ENCODE measurements at regions not wholly inside any gene's neighbourhood (a gene's known extent, or its start where the extent isn't known, plus 50 kb on each side); places are given as distances from the start of the nearest gene placed in this dataset.

DNA sequence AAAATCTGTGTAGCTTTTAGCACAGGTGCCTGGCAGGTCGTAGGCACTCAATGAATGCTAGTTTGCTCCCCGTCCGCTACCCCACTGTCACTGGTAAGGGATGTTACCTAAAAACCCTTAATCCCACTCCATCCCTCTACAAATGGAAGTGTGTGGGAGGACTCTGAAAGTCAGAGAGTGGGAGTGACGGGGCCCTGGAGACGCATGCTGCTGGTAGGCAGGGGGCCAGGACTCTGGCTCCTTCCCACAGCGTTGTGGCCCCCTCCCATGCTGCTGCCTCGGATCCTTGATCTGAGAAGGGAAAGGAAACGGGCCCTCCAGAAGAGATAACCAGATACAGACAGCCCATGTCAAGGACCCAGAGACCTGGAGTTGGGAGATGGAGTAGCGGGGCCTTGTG, 249.3 kb downstream of the HAUS1 start:
- H3K4me2 ChIP-seq (ENCODE audit: insufficient read depth in 1 of 2, low read depth in 2 of 2, low read length in 2 of 2), result no peak overlapping the region
- H3K4ac ChIP-seq (replicated peaks; ENCODE audit: insufficient read length, low read depth, low read length), result no peak overlapping the region
- H3K14ac ChIP-seq (ENCODE audit: insufficient read length), result no peak overlapping the region
- no peak overlapping the region for H3K4me3 ChIP-seq (ENCODE audit: extremely low read depth in 1 of 4, insufficient read depth in 2 of 4, low read depth in 3 of 4, low read length in 4 of 4)
- H3K23me2 ChIP-seq (ENCODE audit: low read depth, low read length), result no peaks in the 10 kb centered on the region
- no peak overlapping the region for H4K8ac ChIP-seq (ENCODE audit: extremely low read depth, insufficient read depth, low read length)
- no peak for FAIRE-seq
- no peaks in the 10 kb centered on the region; a peak in 3 of 7 replicates for H3K4me1 ChIP-seq (replicated peaks in 1 of 4; ENCODE audit: control insufficient read depth in 3 of 4, insufficient read depth in 4 of 4, low read length in 3 of 4)
- H2BK120ac ChIP-seq (replicated peaks; ENCODE audit: low read depth, low read length), result no peak overlapping the region
- no peak overlapping the region for H2AFZ ChIP-seq (ENCODE audit: low read length)
- H3K79me2 ChIP-seq (ENCODE audit: control insufficient read depth in 1 of 2, insufficient read depth in 2 of 2, low read length in 2 of 2), result no peaks in the 10 kb centered on the region
- H3K27me3 ChIP-seq (replicated peaks in 1 of 4; ENCODE audit: control insufficient read depth in 3 of 4, extremely low read depth in 1 of 4, insufficient read depth in 3 of 4, low read length in 3 of 4), result no peaks in the 10 kb centered on the region
- no peak for DNase-seq (ENCODE audit: low read depth in 1 of 2, low spot score in 2 of 2)
- H3K18ac ChIP-seq (ENCODE audit: extremely low read depth, low read length), result no peak overlapping the region
- POLR2A ChIA-PET (ENCODE audit: partially characterized antibody), result interaction anchor here (0.8 to 1.2 kb wide), 2 partner anchors 17 to 55 kb away, joined by 3 read pairs; no protein-coding TSS in a partner anchor
- no peak overlapping the region for H3K9ac ChIP-seq (replicated peaks in 1 of 4; ENCODE audit: extremely low read depth in 1 of 4, low read depth in 3 of 4, low read length in 3 of 4)
- H3K23ac ChIP-seq (ENCODE audit: insufficient read length), result no peak overlapping the region
- no peak overlapping the region for H3K27ac ChIP-seq (ENCODE audit: low read depth, low read length)
- H2BK12ac ChIP-seq (ENCODE audit: low read depth, low read length), result no peak overlapping the region
- H2BK20ac ChIP-seq (ENCODE audit: low read length), result no peak overlapping the region
- no peak overlapping the region for H2BK15ac ChIP-seq (ENCODE audit: low read length)
- H3K36me3 ChIP-seq (ENCODE audit: control insufficient read depth in 2 of 4, insufficient read depth in 4 of 4, low read length in 3 of 4), result no peaks in the 10 kb centered on the region; a peak in 1 of 8 replicates
- no peak for TF ChIP-seq CTCF (IDR thresholded peaks at IDR 0.05; ENCODE audit: control extremely low read depth in 1 of 3, insufficient read depth in 1 of 3, low read depth in 1 of 3, low read length in 3 of 3)
- no peak for TF ChIP-seq SP1 (IDR thresholded peaks at IDR 0.05; ENCODE audit: low read depth, low read length)
- TF ChIP-seq EP300 (IDR thresholded peaks at IDR 0.05; ENCODE audit: borderline replicate concordance in 1 of 2, low read depth in 2 of 2, low read length in 2 of 2), result no peak
- no peak for TF ChIP-seq TCF12 (IDR thresholded peaks at IDR 0.05; ENCODE audit: low read depth, low read length)
- no peak for TF ChIP-seq YY1 (IDR thresholded peaks at IDR 0.05; ENCODE audit: low read depth, low read length)
- TF ChIP-seq NANOG (IDR thresholded peaks at IDR 0.05; ENCODE audit: insufficient read depth, low read depth, low read length, poor library complexity, severe bottlenecking), result no peak
- TF ChIP-seq POLR2A (IDR thresholded peaks at IDR 0.05; ENCODE audit: control extremely low read depth in 1 of 2, low read depth in 2 of 2, low read length in 2 of 2), result no peak
- no peak for TF ChIP-seq HDAC6 (IDR thresholded peaks at IDR 0.05; ENCODE audit: low read depth, low read length)
- CTCF ChIA-PET (ENCODE audit: partially characterized antibody), result interaction anchor here (0.7 to 19.4 kb wide), 8 partner anchors 10 to 293 kb away, joined by 3 to 196 read pairs (median 3); no protein-coding TSS in a partner anchor
- H2BK5ac ChIP-seq (ENCODE audit: low read depth, low read length), result no peak overlapping the region
- no peak overlapping the region for H4K5ac ChIP-seq (ENCODE audit: insufficient read length, low read depth, low read length)
- peaks cover 1 to 9% of the 10 kb centered on the region in 2 experiments for H4K20me1 ChIP-seq (replicated peaks in 1 of 2; ENCODE audit: control insufficient read depth in 1 of 2, insufficient read depth in 2 of 2, low read length in 2 of 2)
- peaks cover 4% of the 10 kb centered on the region for H3K79me1 ChIP-seq (ENCODE audit: low read depth, low read length)
- H3K9me3 ChIP-seq (ENCODE audit: insufficient read depth in 2 of 2, low read depth in 1 of 2, low read length in 1 of 2), result no peaks in the 10 kb centered on the region
- H3K56ac ChIP-seq (replicated peaks; ENCODE audit: insufficient read length, low read depth, low read length), result no peak overlapping the region
- H2AK5ac ChIP-seq (ENCODE audit: low read depth, low read length), result no peak overlapping the region
- no peak overlapping the region for H4K91ac ChIP-seq (replicated peaks; ENCODE audit: insufficient read length, low read length)
- 95% methylated on average over 6 of the region's 9 CpGs; no CpG with 5 or more reads in 1 of the 2 experiments for WGBS, 2 experiments (ENCODE audit: extremely low coverage in 1 of 2, insufficient coverage in 1 of 2, insufficient read length in 1 of 2, insufficient replicate concordance in 2 of 2, low coverage in 1 of 2, low lambda C conversion rate in 2 of 2, missing lambda C conversion rate in 1 of 2)

All from H1 (cell line).